ENCODE measurements at regions not wholly inside any gene's neighbourhood (a gene's known extent, or its start where the extent isn't known, plus 50 kb on each side); places are given as distances from the start of the nearest gene placed in this dataset.

GRCh38 chr5:164265566-164265965 is 760.1 kb downstream of the MAT2B start:
- H3K27ac ChIP-seq (ENCODE audit: insufficient read depth, low read length, poor library complexity, severe bottlenecking), result no peak overlapping the region
- no peaks in the 10 kb centered on the region for H3K36me3 Mint-ChIP-seq
- no peak for DNase-seq
- no peaks in the 10 kb centered on the region for H3K27me3 ChIP-seq (ENCODE audit: control insufficient read depth, insufficient read depth, low read length)
- H3K9me3 Mint-ChIP-seq, result peaks cover 0 to 16% (median 3%) of the 10 kb centered on the region in 7 donors
- no peaks in the 10 kb centered on the region for H3K27me3 Mint-ChIP-seq
- H3K4me3 Mint-ChIP-seq, result no peak overlapping the region
- H3K36me3 ChIP-seq (ENCODE audit: control insufficient read depth, insufficient read depth, low read length), result no peaks in the 10 kb centered on the region
- no peak overlapping the region for H3K27ac Mint-ChIP-seq
- no peak overlapping the region for H3K4me3 ChIP-seq (ENCODE audit: low read depth, low read length)
- no peaks in the 10 kb centered on the region for H3K4me1 ChIP-seq (ENCODE audit: control insufficient read depth, insufficient read depth, low read length, poor library complexity, severe bottlenecking)
- ATAC-seq (ENCODE audit: low read depth in 2 of 2), result no peak
- no peaks in the 10 kb centered on the region for H3K4me1 Mint-ChIP-seq
- no peaks in the 10 kb centered on the region for H3K9me3 ChIP-seq (ENCODE audit: control insufficient read depth in 2 of 2, low read length in 2 of 2)

DNA sequence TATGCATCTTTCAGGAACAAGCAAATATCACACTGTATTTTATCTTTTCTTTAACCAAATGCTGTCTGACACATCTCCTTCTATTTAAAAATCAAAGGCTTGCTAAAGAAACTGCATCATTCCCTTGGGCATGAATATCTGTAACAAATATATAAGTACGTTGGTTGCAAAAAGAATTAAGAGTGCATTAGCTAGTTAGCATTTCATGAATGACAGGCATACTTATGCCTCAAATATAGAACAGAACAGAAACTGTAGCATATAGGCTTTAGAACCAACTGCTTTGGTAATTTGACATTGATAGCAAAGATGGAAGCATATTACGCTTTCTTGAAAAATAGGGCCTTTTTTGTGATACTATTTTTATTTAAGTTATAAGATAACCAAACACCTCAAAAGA is 761.2 kb downstream of the MAT2B start:
- H3K36me3 Mint-ChIP-seq, result no peaks in the 10 kb centered on the region
- no peak overlapping the region for H3K27ac Mint-ChIP-seq
- H3K4me3 Mint-ChIP-seq, result no peak overlapping the region
- H3K27me3 ChIP-seq (ENCODE audit: control insufficient read depth, insufficient read depth, low read length), result no peaks in the 10 kb centered on the region
- no peaks in the 10 kb centered on the region for H3K4me1 Mint-ChIP-seq
- no peaks in the 10 kb centered on the region for H3K4me1 ChIP-seq (ENCODE audit: control insufficient read depth, insufficient read depth, low read length, poor library complexity, severe bottlenecking)
- ATAC-seq (ENCODE audit: low read depth in 2 of 2), result no peak
- no peak overlapping the region for H3K27ac ChIP-seq (ENCODE audit: insufficient read depth, low read length, poor library complexity, severe bottlenecking)
- no peak overlapping the region for H3K4me3 ChIP-seq (ENCODE audit: low read depth, low read length)
- H3K36me3 ChIP-seq (ENCODE audit: control insufficient read depth, insufficient read depth, low read length), result no peaks in the 10 kb centered on the region
- H3K27me3 Mint-ChIP-seq, result no peaks in the 10 kb centered on the region
- DNase-seq, result no peak
- peaks cover 0 to 16% (median 3%) of the 10 kb centered on the region in 7 donors for H3K9me3 Mint-ChIP-seq
- H3K9me3 ChIP-seq (ENCODE audit: control insufficient read depth in 2 of 2, low read length in 2 of 2), result no peaks in the 10 kb centered on the region

- H3K36me3 ChIP-seq (ENCODE audit: control insufficient read depth, insufficient read depth, low read length), result no peaks in the 10 kb centered on the region
- Mint-ChIP-seq H3K4me1 (no peaks in the 10 kb centered on the region), H3K9me3 (peaks cover 0 to 20% (median 7%) of the 10 kb centered on the region in 7 donors), H3K4me3 (no peak overlapping the region), H3K27ac (no peak overlapping the region), H3K27me3 (no peaks in the 10 kb centered on the region), H3K36me3 (no peaks in the 10 kb centered on the region)
- H3K27ac ChIP-seq (ENCODE audit: insufficient read depth, low read length, poor library complexity, severe bottlenecking), result no peak overlapping the region
- ATAC-seq (ENCODE audit: low read depth in 2 of 2) (no peak), DNase-seq (no peak)
- H3K9me3 ChIP-seq (ENCODE audit: control insufficient read depth in 2 of 2, low read length in 2 of 2), result no peaks in the 10 kb centered on the region
- H3K4me1 ChIP-seq (ENCODE audit: control insufficient read depth, insufficient read depth, low read length, poor library complexity, severe bottlenecking), result no peaks in the 10 kb centered on the region
- no peaks in the 10 kb centered on the region for H3K27me3 ChIP-seq (ENCODE audit: control insufficient read depth, insufficient read depth, low read length)
- H3K4me3 ChIP-seq (ENCODE audit: low read depth, low read length), result no peak overlapping the region
These were observed 772.3 kb downstream of the MAT2B start for GRCh38 chr5:164277720-164278119.

DNA sequence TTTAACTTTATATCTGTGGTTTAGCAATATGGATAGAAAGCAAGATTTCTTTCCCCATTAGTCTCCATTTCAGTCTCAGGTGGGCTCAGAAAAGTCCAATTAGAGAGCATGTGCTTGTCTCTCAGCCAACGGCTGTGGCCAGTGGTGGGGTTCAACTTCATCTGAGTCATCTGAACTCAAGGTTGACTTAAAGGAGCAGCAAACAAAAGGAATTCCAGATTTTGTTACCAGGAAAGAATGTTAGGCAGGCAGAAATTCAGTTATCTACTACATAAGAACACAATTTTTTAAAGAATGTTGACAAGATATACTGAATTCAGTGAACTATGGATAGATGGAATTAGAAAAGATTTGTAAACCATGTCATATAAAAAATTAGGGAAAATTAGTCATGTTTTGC is 784.1 kb downstream of the MAT2B start:
- H3K27me3 Mint-ChIP-seq, result no peaks in the 10 kb centered on the region

GRCh38 chr5:164296603-164297080 is 791.2 kb downstream of the MAT2B start:
- no peak overlapping the region for H3K27ac Mint-ChIP-seq
- no peaks in the 10 kb centered on the region for H3K27me3 ChIP-seq (ENCODE audit: control insufficient read depth, insufficient read depth, low read length)
- no peaks in the 10 kb centered on the region for H3K4me1 Mint-ChIP-seq
- ATAC-seq (ENCODE audit: low read depth in 2 of 2) (no peak), DNase-seq (no peak)
- H3K36me3 Mint-ChIP-seq, result no peaks in the 10 kb centered on the region
- H3K4me3 Mint-ChIP-seq, result no peak overlapping the region
- H3K4me1 ChIP-seq (ENCODE audit: control insufficient read depth, insufficient read depth, low read length, poor library complexity, severe bottlenecking), result no peaks in the 10 kb centered on the region
- H3K9me3 ChIP-seq (ENCODE audit: control insufficient read depth in 2 of 2, low read length in 2 of 2), result no peaks in the 10 kb centered on the region
- no peaks in the 10 kb centered on the region for H3K36me3 ChIP-seq (ENCODE audit: control insufficient read depth, insufficient read depth, low read length)
- peaks cover 0 to 18% (median 4%) of the 10 kb centered on the region in 7 donors for H3K9me3 Mint-ChIP-seq
- H3K27me3 Mint-ChIP-seq, result no peaks in the 10 kb centered on the region
- no peak overlapping the region for H3K4me3 ChIP-seq (ENCODE audit: low read depth, low read length)
- H3K27ac ChIP-seq (ENCODE audit: insufficient read depth, low read length, poor library complexity, severe bottlenecking), result no peak overlapping the region

More for the DNA sequence above, 784.1 kb downstream of the MAT2B start:
- H3K9me3 ChIP-seq (ENCODE audit: control insufficient read depth in 2 of 2, low read length in 2 of 2), result peaks cover 0 to 3% of the 10 kb centered on the region in 2 experiments
- Mint-ChIP-seq H3K9me3 (peaks cover 3 to 37% (median 10%) of the 10 kb centered on the region in 7 donors), H3K4me3 (no peak overlapping the region), H3K27ac (no peak overlapping the region), H3K4me1 (no peaks in the 10 kb centered on the region), H3K36me3 (no peaks in the 10 kb centered on the region)
- no peak overlapping the region for H3K4me3 ChIP-seq (ENCODE audit: low read depth, low read length)
- H3K27me3 ChIP-seq (ENCODE audit: control insufficient read depth, insufficient read depth, low read length), result no peaks in the 10 kb centered on the region
- no peak overlapping the region for H3K27ac ChIP-seq (ENCODE audit: insufficient read depth, low read length, poor library complexity, severe bottlenecking)
- H3K4me1 ChIP-seq (ENCODE audit: control insufficient read depth, insufficient read depth, low read length, poor library complexity, severe bottlenecking), result no peaks in the 10 kb centered on the region
- DNase-seq (no peak), ATAC-seq (ENCODE audit: low read depth in 2 of 2) (no peak)
- H3K36me3 ChIP-seq (ENCODE audit: control insufficient read depth, insufficient read depth, low read length), result no peaks in the 10 kb centered on the region

- Histone ChIP-seq H3K36me3 (ENCODE audit: control insufficient read depth, insufficient read depth, low read length) (no peaks in the 10 kb centered on the region), H3K27ac (ENCODE audit: insufficient read depth, low read length, poor library complexity, severe bottlenecking) (no peak overlapping the region), H3K9me3 (ENCODE audit: control insufficient read depth in 2 of 2, low read length in 2 of 2) (no peaks in the 10 kb centered on the region), H3K4me1 (ENCODE audit: control insufficient read depth, insufficient read depth, low read length, poor library complexity, severe bottlenecking) (no peaks in the 10 kb centered on the region), H3K4me3 (ENCODE audit: low read depth, low read length) (no peak overlapping the region), H3K27me3 (ENCODE audit: control insufficient read depth, insufficient read depth, low read length) (no peaks in the 10 kb centered on the region)
- H3K9me3 Mint-ChIP-seq, result peaks cover 0 to 18% (median 4%) of the 10 kb centered on the region in 7 donors
- H3K27ac Mint-ChIP-seq, result no peak overlapping the region
- H3K27me3 Mint-ChIP-seq, result no peaks in the 10 kb centered on the region
- no peak overlapping the region for H3K4me3 Mint-ChIP-seq
- no peak for ATAC-seq (ENCODE audit: low read depth in 2 of 2)
- no peaks in the 10 kb centered on the region for H3K4me1 Mint-ChIP-seq
- no peak for DNase-seq
- no peaks in the 10 kb centered on the region for H3K36me3 Mint-ChIP-seq
These were observed 792.7 kb downstream of the MAT2B start for GRCh38 chr5:164298165-164298564.

DNA sequence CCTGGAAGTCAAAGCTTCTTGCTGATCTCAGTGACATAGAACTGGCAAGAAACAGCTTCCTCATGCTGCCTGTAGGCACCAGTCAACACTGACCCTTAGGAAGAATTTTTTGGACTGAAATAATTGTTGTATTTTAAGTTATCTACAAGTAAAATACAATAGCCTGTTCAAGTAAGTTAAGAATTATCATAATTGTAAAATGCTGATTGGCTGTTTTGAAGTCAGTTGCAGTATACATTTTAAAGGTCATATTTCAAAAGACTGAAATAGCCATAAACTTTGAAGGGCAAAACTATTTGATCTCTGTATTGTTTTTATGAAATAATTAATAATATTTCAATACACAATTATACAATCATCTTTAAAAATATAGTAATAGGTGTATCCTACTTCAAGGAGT is 794.9 kb downstream of the MAT2B start:
- no peaks in the 10 kb centered on the region for H3K4me1 ChIP-seq (ENCODE audit: control insufficient read depth, insufficient read depth, low read length, poor library complexity, severe bottlenecking)
- no peaks in the 10 kb centered on the region for H3K27me3 ChIP-seq (ENCODE audit: control insufficient read depth, insufficient read depth, low read length)
- no peak overlapping the region for H3K4me3 Mint-ChIP-seq
- no peak for DNase-seq
- peaks cover 0 to 6% (median 1%) of the 10 kb centered on the region in 7 donors for H3K9me3 Mint-ChIP-seq
- no peak for ATAC-seq (ENCODE audit: low read depth in 2 of 2)
- no peaks in the 10 kb centered on the region for H3K4me1 Mint-ChIP-seq
- H3K9me3 ChIP-seq (ENCODE audit: control insufficient read depth in 2 of 2, low read length in 2 of 2), result no peaks in the 10 kb centered on the region
- H3K27me3 Mint-ChIP-seq, result no peaks in the 10 kb centered on the region
- no peak overlapping the region for H3K27ac ChIP-seq (ENCODE audit: insufficient read depth, low read length, poor library complexity, severe bottlenecking)
- no peak overlapping the region for H3K27ac Mint-ChIP-seq
- no peaks in the 10 kb centered on the region for H3K36me3 Mint-ChIP-seq
- no peak overlapping the region for H3K4me3 ChIP-seq (ENCODE audit: low read depth, low read length)
- H3K36me3 ChIP-seq (ENCODE audit: control insufficient read depth, insufficient read depth, low read length), result no peaks in the 10 kb centered on the region

DNA sequence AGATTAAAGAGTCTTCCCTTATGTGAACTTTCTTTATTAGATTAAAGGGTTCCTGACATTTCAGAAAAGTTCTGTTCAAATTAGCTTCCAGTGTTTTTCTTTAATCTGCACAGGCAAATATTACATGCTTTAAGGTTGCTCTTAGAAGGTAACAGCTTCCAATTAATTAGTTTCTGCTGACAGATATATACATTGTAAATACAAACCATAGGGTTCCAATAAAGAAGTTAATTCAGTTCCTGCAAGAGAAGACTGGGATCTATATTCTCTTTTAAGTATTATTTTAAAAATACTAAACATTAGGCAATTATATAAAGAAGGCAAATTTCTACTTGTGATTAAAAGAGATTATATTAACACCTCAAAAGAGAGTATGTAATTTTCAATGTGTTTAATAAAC is 795.7 kb downstream of the MAT2B start:
- Mint-ChIP-seq H3K27me3 (no peaks in the 10 kb centered on the region), H3K9me3 (peaks cover 0 to 2% (median 0%) of the 10 kb centered on the region in 7 donors), H3K36me3 (no peaks in the 10 kb centered on the region), H3K27ac (no peak overlapping the region), H3K4me1 (no peaks in the 10 kb centered on the region), H3K4me3 (no peak overlapping the region)
- H3K36me3 ChIP-seq (ENCODE audit: control insufficient read depth, insufficient read depth, low read length), result no peaks in the 10 kb centered on the region
- no peaks in the 10 kb centered on the region for H3K4me1 ChIP-seq (ENCODE audit: control insufficient read depth, insufficient read depth, low read length, poor library complexity, severe bottlenecking)
- H3K4me3 ChIP-seq (ENCODE audit: low read depth, low read length), result no peak overlapping the region
- ATAC-seq (ENCODE audit: low read depth in 2 of 2), result no peak
- H3K27me3 ChIP-seq (ENCODE audit: control insufficient read depth, insufficient read depth, low read length), result no peaks in the 10 kb centered on the region
- no peak for DNase-seq
- H3K9me3 ChIP-seq (ENCODE audit: control insufficient read depth in 2 of 2, low read length in 2 of 2), result no peaks in the 10 kb centered on the region
- H3K27ac ChIP-seq (ENCODE audit: insufficient read depth, low read length, poor library complexity, severe bottlenecking), result no peak overlapping the region
